ENCODE measurements at regions not wholly inside any gene's neighbourhood (a gene's known extent, or its start where the extent isn't known, plus 50 kb on each side); places are given as distances from the start of the nearest gene placed in this dataset.

GRCh38 chr13:76764429-76764828 is 121.8 kb downstream of the KCTD12 start:
- TF ChIP-seq POLR2A (IDR thresholded peaks at IDR 0.05), result no peak
- no peak for TF ChIP-seq CTCF (IDR thresholded peaks at IDR 0.05)

Measured in body of pancreas (tissue), 4 donors.